ENCODE measurements at regions not wholly inside any gene's neighbourhood (a gene's known extent, or its start where the extent isn't known, plus 50 kb on each side); places are given as distances from the start of the nearest gene placed in this dataset.
"Not testable (repeated sequence)": the region's sequence is repeated elsewhere in the genome, so short reads cannot be mapped to it uniquely, and the experiment has no call there.

DNA sequence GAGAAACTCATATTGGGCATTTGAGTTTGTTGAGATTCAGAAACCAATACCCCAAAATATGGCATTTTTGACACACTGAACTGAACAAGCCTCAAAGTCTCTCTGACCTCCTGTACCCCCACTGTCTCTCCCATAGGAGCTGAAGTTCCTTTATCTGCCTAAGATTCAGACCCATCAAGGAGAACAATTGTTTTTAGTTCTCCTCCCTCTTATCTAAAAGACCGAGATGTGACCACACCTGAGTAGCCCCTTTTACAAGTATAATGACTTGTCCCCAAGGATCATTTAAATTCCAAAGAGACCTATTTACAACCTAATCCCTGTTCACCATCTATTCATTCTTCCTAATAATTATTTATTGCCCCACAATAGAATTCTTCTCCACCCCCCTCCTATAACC, 122.1 kb upstream of the PLAAT1 start:
- DNase-seq (ENCODE audit: low spot score) = no peak

GRCh38 chr3:193119926-193120325, 121.1 kb upstream of the PLAAT1 start:
- no peak for DNase-seq (ENCODE audit: low spot score)

DNA sequence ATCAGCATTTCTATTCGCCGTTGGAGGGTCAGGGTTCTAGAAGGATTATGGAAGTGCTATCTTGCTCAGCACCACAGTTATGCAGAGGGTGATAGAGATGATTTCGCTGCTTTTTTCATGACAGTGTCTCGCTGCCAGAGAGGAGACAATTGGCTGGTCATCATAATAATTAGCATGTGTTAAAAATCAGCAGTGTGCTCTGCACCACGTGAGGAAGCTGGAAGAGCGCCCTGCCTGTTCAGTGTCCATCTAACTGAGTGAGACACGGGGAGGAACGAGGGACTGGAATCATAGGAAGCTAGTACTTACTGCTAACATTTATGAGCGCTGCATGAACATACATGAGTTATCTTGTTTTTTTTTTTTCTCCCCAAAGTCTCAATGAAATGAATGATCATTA, 116.2 kb upstream of the PLAAT1 start:
- no peak for DNase-seq (ENCODE audit: low spot score)

GRCh38 chr3:193129607-193130006, 111.4 kb upstream of the PLAAT1 start:
- DNase-seq (ENCODE audit: low spot score) = no peak

- DNase-seq (ENCODE audit: low spot score) = no peak
Measured at GRCh38 chr3:193130576-193130975, 110.4 kb upstream of the PLAAT1 start.

- DNase-seq (ENCODE audit: low spot score) = no peak
Measured at GRCh38 chr3:193132241-193132640, 108.8 kb upstream of the PLAAT1 start.

GRCh38 chr3:193132964-193133363, 108.1 kb upstream of the PLAAT1 start:
- no peak for DNase-seq (ENCODE audit: low spot score)

GRCh38 chr3:193134856-193135255, 106.2 kb upstream of the PLAAT1 start:
- no peak for DNase-seq (ENCODE audit: low spot score)

DNA sequence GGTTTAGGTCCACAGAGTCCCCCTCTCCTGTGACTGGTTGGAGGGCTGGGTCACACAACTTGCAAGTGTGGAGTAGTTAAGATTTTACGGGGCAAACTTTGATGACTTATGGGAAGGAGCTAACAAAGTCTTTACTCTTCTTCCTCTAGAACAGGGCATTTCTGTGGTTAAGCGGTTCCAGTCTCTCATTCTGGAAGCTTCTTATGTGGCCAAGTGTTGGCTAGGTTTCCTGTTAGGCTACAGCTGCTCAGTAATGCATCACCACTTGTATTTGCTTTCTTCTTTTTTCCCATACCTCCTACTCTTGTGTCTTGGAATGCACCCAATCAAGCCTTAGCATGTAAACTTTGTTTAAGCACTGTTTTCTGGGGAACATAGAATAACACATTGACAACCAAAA, 100.6 kb upstream of the PLAAT1 start:
- no peak for DNase-seq (ENCODE audit: low spot score)

DNA sequence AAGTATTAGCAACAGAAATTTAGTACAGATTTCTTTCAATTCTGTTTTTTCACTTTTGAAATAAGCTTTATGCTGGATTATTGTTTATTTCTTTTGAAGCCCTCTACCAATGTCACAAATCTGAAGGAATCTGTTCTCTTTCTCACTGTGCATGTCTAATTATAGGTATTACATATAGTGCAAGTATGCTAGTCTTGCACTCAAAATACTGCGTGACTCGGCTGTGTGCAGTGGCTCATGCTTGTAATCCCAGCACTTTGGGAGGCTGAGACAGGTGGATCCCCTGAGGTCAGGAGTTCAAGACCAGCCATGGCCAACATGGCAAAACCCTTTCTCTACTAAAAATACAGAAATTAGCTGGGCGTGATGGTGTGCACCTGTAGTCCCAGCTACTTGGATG, 95.8 kb upstream of the PLAAT1 start:
- DNase-seq (ENCODE audit: low spot score) = no peak

- DNase-seq (ENCODE audit: low spot score) = no peak
Measured at GRCh38 chr3:193148688-193149473, 92.1 kb upstream of the PLAAT1 start.

DNA sequence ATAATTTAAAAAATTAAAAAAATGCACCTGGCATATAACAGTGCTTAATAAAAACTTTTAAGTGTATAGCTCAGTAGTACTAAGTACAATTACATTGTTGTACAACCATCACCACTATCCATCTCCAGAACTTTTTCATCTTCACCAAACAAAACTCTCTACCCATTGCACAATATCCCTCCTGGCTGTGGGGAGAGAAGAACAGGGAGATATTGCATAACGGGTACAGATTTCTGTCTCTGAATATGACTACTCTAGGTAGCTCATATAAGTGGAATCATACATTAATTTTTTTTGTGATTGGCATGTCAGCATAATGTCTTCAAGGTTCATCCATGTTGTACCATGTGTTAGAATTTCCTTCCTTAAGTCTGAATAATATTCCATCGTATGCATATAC, 91.0 kb upstream of the PLAAT1 start:
- no peak for DNase-seq (ENCODE audit: low spot score)

GRCh38 chr3:193155044-193155781, 85.8 kb upstream of the PLAAT1 start:
- DNase-seq (ENCODE audit: low spot score) = not testable (repeated sequence)

GRCh38 chr3:193157051-193157450, 84.0 kb upstream of the PLAAT1 start:
- no peak for DNase-seq (ENCODE audit: low spot score)

DNA sequence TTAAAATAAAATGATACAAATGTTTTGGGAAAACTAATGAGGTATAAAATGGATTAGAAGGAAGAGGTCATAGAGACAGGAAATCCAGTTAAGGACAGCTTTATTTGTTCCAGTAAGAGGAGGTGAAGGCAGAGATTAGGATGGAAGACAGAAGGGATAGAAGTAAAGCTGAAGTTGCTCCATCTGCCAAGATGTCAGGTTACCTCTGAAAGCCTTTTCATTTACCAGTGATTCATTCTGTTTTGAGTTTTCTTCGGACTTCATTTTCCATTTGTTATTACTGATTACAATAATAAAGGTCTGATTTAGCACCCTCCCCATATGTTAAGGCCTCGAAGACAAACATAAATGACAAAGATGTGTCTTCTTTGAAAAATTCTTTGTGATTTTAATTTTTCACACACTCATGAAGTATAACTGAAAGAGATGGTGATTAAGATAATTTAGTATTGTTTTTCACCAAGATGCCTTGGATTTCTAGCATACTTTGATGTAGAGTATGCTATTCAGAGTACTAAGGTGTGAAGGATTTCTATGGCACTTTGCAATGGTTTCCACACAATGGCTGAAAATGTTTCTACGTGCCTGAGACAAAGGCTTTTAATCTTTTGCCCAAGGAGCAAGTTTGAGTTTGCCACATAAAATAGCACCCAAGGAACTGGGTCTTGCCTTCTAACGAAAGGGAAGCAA, 75.4 kb upstream of the PLAAT1 start:
- DNase-seq (ENCODE audit: low spot score) = no peak

GRCh38 chr3:193168931-193169330, 72.1 kb upstream of the PLAAT1 start:
- no peak for DNase-seq (ENCODE audit: low spot score)

GRCh38 chr3:193174140-193174539, 66.9 kb upstream of the PLAAT1 start:
- DNase-seq (ENCODE audit: low spot score) = no peak

DNA sequence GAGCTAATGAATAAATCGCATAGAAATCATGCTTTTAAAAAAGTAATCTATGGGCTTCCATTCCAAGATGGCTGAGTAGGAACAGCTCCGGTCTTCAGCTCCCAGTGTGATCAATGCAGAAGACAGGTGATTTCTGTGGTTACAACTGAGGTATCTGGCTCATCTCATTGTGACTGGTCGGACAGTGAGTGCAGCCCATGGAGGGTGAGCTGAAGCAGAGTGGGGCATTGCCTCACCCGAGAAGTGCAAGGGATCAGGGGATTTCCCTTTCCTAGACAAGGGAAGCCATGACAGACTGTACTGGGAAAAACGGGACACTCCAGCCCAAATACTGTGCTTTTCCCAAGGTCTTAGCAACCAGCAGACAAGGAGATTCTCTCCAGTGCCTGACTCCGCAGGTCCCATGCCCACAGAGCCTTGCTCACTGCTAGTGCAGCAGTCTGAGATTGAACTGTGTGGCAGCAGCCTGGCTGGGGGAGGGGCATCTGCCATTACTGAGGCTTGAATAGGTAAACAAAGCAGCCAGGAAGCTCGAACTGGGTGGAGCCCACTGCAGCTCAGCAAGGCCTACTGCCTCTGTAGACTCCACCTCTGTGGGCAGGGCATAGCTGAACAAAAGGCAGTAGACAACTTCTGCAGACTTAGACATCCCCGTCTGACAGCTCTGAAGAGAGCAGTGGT, 61.5 kb upstream of the PLAAT1 start:
- DNase-seq (ENCODE audit: low spot score) = not testable (repeated sequence)

GRCh38 chr3:193187070-193187722, 53.8 kb upstream of the PLAAT1 start:
- DNase-seq (ENCODE audit: low spot score) = no peak

- DNase-seq (ENCODE audit: low spot score) = no peak
Measured at GRCh38 chr3:193190146-193190786, 50.8 kb upstream of the PLAAT1 start.

Measured in mucosa of gallbladder (tissue), 1 donor.